ENCODE measurements at regions not wholly inside any gene's neighbourhood (a gene's known extent, or its start where the extent isn't known, plus 50 kb on each side); places are given as distances from the start of the nearest gene placed in this dataset.
"Not testable (repeated sequence)": the region's sequence is repeated elsewhere in the genome, so short reads cannot be mapped to it uniquely, and the experiment has no call there.

GRCh38 chr1:192493584-192493983 is 82.0 kb upstream of the RGS1 start:
- H3K4me1 ChIP-seq: peaks cover 0 to 72% (median 64%) of the 10 kb centered on the region in 4 donors
- no peaks in the 10 kb centered on the region for H3K9me3 ChIP-seq
- intact Hi-C loops (cut with DNase I): loop anchor here (5.0 kb wide), 1 partner anchor 94 kb away; no protein-coding TSS in a partner anchor
- WGBS: 94% methylated on average over 1 of the region's 1 CpG
- no peaks in the 10 kb centered on the region for H3K36me3 ChIP-seq
- H3K27me3 ChIP-seq: no peaks in the 10 kb centered on the region
- H3K27ac ChIP-seq (replicated peaks in 1 of 4): peak overlapping the region; percentile 85 to 88 (median 86)
- DNase-seq (ENCODE audit: extremely low spot score): no peak
- no peak for TF ChIP-seq POLR2AphosphoS5 (IDR thresholded peaks at IDR 0.05)
- no peak for TF ChIP-seq CTCF (IDR thresholded peaks at IDR 0.05)
- TF ChIP-seq POLR2A (IDR thresholded peaks at IDR 0.05; ENCODE audit: low read depth): no peak
- TF ChIP-seq EP300 (IDR thresholded peaks at IDR 0.05): no peak
- no peak overlapping the region for H3K4me3 ChIP-seq

GRCh38 chr1:192496369-192497056 is 79.1 kb upstream of the RGS1 start:
- Histone ChIP-seq H3K36me3 (no peaks in the 10 kb centered on the region), H3K9me3 (no peaks in the 10 kb centered on the region), H3K4me1 (peaks cover 0 to 43% (median 36%) of the 10 kb centered on the region in 4 donors), H3K27ac (replicated peaks in 1 of 4) (peak overlapping the region; percentile 66 to 85 (median 74)), H3K27me3 (no peaks in the 10 kb centered on the region), H3K4me3 (no peak overlapping the region)
- intact Hi-C loops (cut with DNase I): no loop called here
- WGBS: 54% methylated on average over 3 of the region's 3 CpGs
- TF ChIP-seq EP300 (IDR thresholded peaks at IDR 0.05): no peak
- TF ChIP-seq POLR2A (IDR thresholded peaks at IDR 0.05; ENCODE audit: low read depth): no peak
- DNase-seq (ENCODE audit: extremely low spot score): no peak

- Histone ChIP-seq H3K9me3 (no peaks in the 10 kb centered on the region), H3K36me3 (no peaks in the 10 kb centered on the region), H3K4me3 (no peak overlapping the region), H3K27ac (replicated peaks in 1 of 4) (peak overlapping the region; percentile 66 to 85 (median 74)), H3K4me1 (peaks cover 0 to 35% (median 29%) of the 10 kb centered on the region in 4 donors), H3K27me3 (no peaks in the 10 kb centered on the region)
- intact Hi-C loops (cut with DNase I): no loop called here
- TF ChIP-seq CTCF (IDR thresholded peaks at IDR 0.05) (no peak), POLR2AphosphoS5 (IDR thresholded peaks at IDR 0.05) (no peak), POLR2A (IDR thresholded peaks at IDR 0.05; ENCODE audit: low read depth) (no peak), EP300 (IDR thresholded peaks at IDR 0.05) (no peak)
- WGBS: 72% methylated on average over 2 of the region's 2 CpGs
- DNase-seq (ENCODE audit: extremely low spot score): no peak
Observed at GRCh38 chr1:192497214-192497794, 78.3 kb upstream of the RGS1 start.

GRCh38 chr1:192498092-192498491 is 77.5 kb upstream of the RGS1 start:
- H3K4me3 ChIP-seq; DNase-seq (ENCODE audit: extremely low spot score); H3K9me3 ChIP-seq; intact Hi-C loops (cut with DNase I); H3K36me3 ChIP-seq; H3K27me3 ChIP-seq: not testable (repeated sequence)
- WGBS: 96% methylated on average over 13 of the region's 13 CpGs
- peak overlapping the region; percentile 66 to 85 (median 74) for H3K27ac ChIP-seq (replicated peaks in 1 of 4)
- peaks cover 0 to 28% (median 24%) of the 10 kb centered on the region in 4 donors for H3K4me1 ChIP-seq

GRCh38 chr1:192499061-192499581 is 76.5 kb upstream of the RGS1 start:
- Histone ChIP-seq H3K27ac (replicated peaks in 1 of 4) (peak overlapping the region in 2 of 4 donors; percentile 78 to 85), H3K4me1 (peaks cover 0 to 28% (median 24%) of the 10 kb centered on the region in 4 donors)
- WGBS: 100% methylated on average over 4 of the region's 29 CpGs
- H3K4me3 ChIP-seq; DNase-seq (ENCODE audit: extremely low spot score); H3K27me3 ChIP-seq; H3K9me3 ChIP-seq; intact Hi-C loops (cut with DNase I); H3K36me3 ChIP-seq: not testable (repeated sequence)

- H3K4me3 ChIP-seq; H3K27me3 ChIP-seq; H3K27ac ChIP-seq (replicated peaks in 1 of 4); intact Hi-C loops (cut with DNase I); H3K36me3 ChIP-seq; H3K9me3 ChIP-seq; DNase-seq (ENCODE audit: extremely low spot score): not testable (repeated sequence)
- H3K4me1 ChIP-seq: peaks cover 0 to 25% (median 21%) of the 10 kb centered on the region in 4 donors
- 92% methylated on average over 10 of the region's 23 CpGs for WGBS
Observed at GRCh38 chr1:192500541-192500940, 75.0 kb upstream of the RGS1 start.
